ENCODE measurements at regions not wholly inside any gene's neighbourhood (a gene's known extent, or its start where the extent isn't known, plus 50 kb on each side); places are given as distances from the start of the nearest gene placed in this dataset.

DNA sequence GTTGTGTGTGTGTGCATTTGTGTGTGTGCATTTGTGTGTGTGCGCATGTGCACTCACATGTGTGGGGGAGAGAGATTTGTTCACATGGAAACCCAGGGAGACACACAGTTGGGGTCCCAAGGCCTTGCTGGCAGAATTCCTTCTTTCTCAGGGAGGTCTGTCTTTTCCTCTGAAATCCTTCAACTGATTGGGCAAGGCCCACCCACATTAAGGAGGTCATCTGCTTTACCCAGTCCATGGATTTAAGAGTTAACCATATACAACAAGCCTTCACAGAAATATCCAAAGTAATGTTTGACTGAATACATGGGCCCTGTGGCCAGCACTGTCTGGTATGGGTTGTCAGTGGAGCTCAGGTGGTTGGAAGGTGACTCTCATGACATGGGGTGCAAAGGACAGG lies 641.4 kb downstream of the BRD1 start:
- TF ChIP-seq EP300 (IDR thresholded peaks at IDR 0.05), result no peak
- TF ChIP-seq, protein P1, sequence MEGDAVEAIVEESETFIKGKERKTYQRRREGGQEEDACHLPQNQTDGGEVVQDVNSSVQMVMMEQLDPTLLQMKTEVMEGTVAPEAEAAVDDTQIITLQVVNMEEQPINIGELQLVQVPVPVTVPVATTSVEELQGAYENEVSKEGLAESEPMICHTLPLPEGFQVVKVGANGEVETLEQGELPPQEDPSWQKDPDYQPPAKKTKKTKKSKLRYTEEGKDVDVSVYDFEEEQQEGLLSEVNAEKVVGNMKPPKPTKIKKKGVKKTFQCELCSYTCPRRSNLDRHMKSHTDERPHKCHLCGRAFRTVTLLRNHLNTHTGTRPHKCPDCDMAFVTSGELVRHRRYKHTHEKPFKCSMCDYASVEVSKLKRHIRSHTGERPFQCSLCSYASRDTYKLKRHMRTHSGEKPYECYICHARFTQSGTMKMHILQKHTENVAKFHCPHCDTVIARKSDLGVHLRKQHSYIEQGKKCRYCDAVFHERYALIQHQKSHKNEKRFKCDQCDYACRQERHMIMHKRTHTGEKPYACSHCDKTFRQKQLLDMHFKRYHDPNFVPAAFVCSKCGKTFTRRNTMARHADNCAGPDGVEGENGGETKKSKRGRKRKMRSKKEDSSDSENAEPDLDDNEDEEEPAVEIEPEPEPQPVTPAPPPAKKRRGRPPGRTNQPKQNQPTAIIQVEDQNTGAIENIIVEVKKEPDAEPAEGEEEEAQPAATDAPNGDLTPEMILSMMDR (IDR thresholded peaks at IDR 0.05), result no peak
- TF ChIP-seq POLR2AphosphoS5 (IDR thresholded peaks at IDR 0.05), result no peak
- TF ChIP-seq POLR2A (IDR thresholded peaks at IDR 0.05), result no peak
- Histone ChIP-seq H3K9me3 (no peaks in the 10 kb centered on the region), H3K27me3 (peaks cover 0 to 42% (median 0%) of the 10 kb centered on the region in 3 donors), H3K4me3 (no peak overlapping the region), H3K4me1 (no peaks in the 10 kb centered on the region), H3K36me3 (no peaks in the 10 kb centered on the region), H3K27ac (no peak overlapping the region)
- intact Hi-C loops (cut with DNase I; ENCODE audit: low total_unique reads), result no loop called here
- WGBS, 5 donors, result 83 to 100% (median 95%) methylated on average over 1 of the region's 1 CpG
- DNase-seq, result no peak

DNA sequence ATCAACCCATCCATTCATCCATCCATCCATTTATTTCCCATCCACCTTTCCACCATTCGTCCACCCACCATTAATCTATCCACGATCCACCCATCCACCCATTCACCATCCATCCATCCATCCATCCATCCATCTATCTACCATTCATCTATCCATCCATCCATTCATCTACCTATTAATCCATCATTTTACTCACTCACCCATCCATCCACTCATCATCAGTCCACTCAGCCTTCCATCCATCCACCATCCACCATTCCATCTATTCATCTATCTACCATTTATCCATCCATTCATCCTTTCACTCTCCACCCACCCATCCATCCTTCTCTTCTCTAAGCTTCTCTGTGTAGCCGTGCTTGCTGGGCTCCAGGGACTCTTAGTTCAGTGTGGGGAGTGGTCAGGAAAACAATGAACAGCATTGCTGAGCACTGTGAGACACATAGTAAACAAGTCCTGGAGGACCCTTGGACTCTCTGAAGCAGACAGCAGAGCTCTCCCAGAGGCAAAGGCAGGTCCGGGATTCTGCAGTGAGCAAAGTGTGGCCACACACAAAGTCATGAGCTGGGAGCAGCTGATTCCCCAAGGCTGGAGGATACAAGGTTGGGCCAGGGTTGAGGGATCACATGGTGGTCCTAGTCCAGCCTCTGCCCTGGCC lies 642.2 kb downstream of the BRD1 start:
- no peak for DNase-seq
- H3K9me3 ChIP-seq, result no peaks in the 10 kb centered on the region
- H3K27ac ChIP-seq, result no peak overlapping the region
- peaks cover 0 to 43% (median 0%) of the 10 kb centered on the region in 3 donors for H3K27me3 ChIP-seq
- no peak overlapping the region for H3K4me3 ChIP-seq
- TF ChIP-seq EP300 (IDR thresholded peaks at IDR 0.05) (no peak), POLR2AphosphoS5 (IDR thresholded peaks at IDR 0.05) (no peak), POLR2A (IDR thresholded peaks at IDR 0.05) (no peak)
- TF ChIP-seq, protein P1 (IDR thresholded peaks at IDR 0.05), result no peak
- no peaks in the 10 kb centered on the region for H3K4me1 ChIP-seq
- intact Hi-C loops (cut with DNase I; ENCODE audit: low total_unique reads), result no loop called here
- H3K36me3 ChIP-seq, result no peaks in the 10 kb centered on the region
- WGBS, 5 donors, result 58 to 75% (median 66%) methylated on average over 4 of the region's 4 CpGs

DNA sequence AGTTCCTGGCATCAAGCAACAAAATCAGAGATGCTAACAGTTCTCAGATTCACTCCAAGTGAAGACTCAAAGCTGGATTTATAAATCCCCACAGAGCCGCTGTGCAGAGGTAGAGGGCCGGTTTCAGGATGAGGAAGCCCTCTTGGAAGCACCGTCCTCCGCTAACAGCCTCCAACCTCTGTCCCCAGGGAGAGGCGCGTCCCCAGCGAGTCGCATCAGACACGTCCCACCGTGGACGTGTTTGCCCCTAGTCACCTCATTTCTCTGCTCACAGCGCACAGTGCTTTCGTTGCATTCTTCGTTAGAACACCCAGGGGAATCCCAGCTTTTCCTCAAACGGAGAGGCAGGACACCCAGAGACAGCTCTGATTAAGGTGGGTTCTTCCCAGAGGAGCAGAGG lies 642.9 kb downstream of the BRD1 start:
- Histone ChIP-seq H3K27ac (no peak overlapping the region), H3K4me1 (no peaks in the 10 kb centered on the region), H3K9me3 (no peaks in the 10 kb centered on the region), H3K4me3 (no peak overlapping the region), H3K27me3 (peaks cover 0 to 43% (median 0%) of the 10 kb centered on the region in 3 donors), H3K36me3 (no peaks in the 10 kb centered on the region)
- WGBS, 5 donors, result 84 to 91% (median 88%) methylated on average over 11 to 15 of the region's 15 CpGs
- DNase-seq, result no peak
- TF ChIP-seq POLR2A (IDR thresholded peaks at IDR 0.05), result no peak
- TF ChIP-seq, protein P1 (IDR thresholded peaks at IDR 0.05), result no peak
- no peak for TF ChIP-seq EP300 (IDR thresholded peaks at IDR 0.05)
- no peak for TF ChIP-seq POLR2AphosphoS5 (IDR thresholded peaks at IDR 0.05)
- intact Hi-C loops (cut with DNase I; ENCODE audit: low total_unique reads), result no loop called here

DNA sequence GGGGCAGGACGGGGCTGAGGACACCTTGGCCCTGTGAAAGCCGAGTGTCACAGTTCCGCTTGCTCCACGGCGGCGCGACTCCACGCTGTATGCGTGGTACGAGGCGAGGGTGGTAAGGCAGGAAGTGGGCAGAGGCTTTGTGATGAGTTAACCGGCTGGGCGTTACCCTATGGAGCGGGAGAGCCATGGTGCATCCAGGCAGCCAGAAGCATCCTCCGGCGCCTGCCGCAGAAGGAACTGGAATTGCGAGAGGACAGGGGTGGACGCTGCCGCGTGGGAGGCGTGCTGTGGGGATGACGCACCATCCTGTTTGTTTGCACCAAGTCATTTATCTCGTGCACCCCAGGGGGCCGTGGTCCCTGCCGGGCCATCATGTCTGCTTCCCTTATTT lies 643.9 kb downstream of the BRD1 start:
- H3K27me3 ChIP-seq, result peaks cover 0 to 45% (median 0%) of the 10 kb centered on the region in 3 donors
- H3K9me3 ChIP-seq, result no peaks in the 10 kb centered on the region
- DNase-seq, result no peak
- WGBS, 5 donors, result 70 to 81% (median 76%) methylated on average over 25 to 26 of the region's 26 CpGs
- H3K27ac ChIP-seq, result no peak overlapping the region
- H3K4me3 ChIP-seq, result no peak overlapping the region
- TF ChIP-seq POLR2A (IDR thresholded peaks at IDR 0.05) (no peak), POLR2AphosphoS5 (IDR thresholded peaks at IDR 0.05) (no peak), EP300 (IDR thresholded peaks at IDR 0.05) (no peak)
- TF ChIP-seq, protein P1 (IDR thresholded peaks at IDR 0.05), result no peak
- intact Hi-C loops (cut with DNase I; ENCODE audit: low total_unique reads), result no loop called here
- no peaks in the 10 kb centered on the region for H3K4me1 ChIP-seq
- H3K36me3 ChIP-seq, result no peaks in the 10 kb centered on the region
